HG02588 (cell line): ENCODE measurements at regions not wholly inside any gene's neighbourhood (a gene's known extent, or its start where the extent isn't known, plus 50 kb on each side); places are given as distances from the start of the nearest gene placed in this dataset.
"Not testable (repeated sequence)": the region's sequence is repeated elsewhere in the genome, so short reads cannot be mapped to it uniquely, and the experiment has no call there.

Source experiments
- ATAC-seq: cut with Tn5 transposase; IDR thresholded peaks from one replicate; pipeline ENCODE4 v1.9.1; 2021; ENCODE audit warnings: mild to moderate bottlenecking, moderate library complexity; ENCODE audit not compliant: unreplicated experiment

DNA sequence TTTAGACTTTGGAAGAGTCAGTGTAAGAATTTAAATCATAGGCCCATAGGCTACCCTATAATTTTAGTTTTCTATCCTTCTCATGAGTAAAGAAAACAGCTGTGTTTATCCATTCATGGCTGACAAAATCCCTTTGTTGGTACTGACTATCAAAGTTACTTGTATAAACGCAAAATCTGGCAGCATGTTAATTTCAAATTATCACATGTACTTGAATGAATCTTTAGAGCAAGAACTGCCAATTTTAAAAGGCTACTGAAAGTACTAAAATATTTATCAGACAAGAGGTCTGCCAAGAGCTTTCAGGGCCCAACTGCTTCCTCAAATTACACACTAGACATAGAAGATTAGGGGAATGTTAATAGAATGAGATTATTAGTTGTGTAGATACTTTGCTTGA lies 66.6 kb downstream of the MYL12B start:
- no peak for ATAC-seq

DNA sequence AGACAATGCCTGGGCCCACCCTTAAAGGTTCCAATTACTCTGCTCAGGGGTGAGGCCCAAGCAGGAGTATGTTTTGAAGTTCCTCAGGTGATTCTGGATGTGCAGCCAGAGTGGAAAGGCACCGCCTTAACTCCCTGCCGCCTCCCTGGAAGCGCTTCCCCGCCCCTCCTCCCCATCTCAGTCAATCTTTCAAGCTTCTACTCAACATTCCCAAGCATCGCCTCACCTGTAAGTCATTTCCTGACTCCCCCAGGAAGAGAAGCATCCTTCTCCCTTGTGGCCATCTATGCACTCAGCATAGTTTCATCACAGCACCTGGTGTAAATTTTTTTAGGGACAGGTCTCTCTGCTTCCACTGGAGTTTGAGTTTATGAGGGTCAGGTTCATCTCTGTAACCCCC lies 67.5 kb downstream of the MYL12B start:
- ATAC-seq: no peak

DNA sequence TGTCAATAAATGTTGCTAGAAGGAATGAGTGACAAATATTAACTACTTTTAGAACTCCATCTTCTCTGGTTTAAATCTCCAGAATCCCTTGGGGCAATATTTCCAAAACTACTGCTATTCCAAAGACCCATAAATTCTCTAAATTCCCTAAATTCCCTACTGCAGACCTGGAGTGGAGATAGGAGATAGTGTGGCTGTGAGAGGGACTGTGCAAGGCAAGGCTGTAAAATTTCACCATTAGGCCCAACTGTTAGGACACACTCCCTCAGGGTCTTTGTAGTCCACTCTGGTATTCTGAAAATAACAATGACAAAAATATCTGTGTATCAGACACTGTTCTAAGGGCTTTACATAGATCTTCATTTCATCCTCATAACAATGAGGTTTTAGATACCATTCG lies 67.9 kb downstream of the MYL12B start:
- ATAC-seq: no peak

DNA sequence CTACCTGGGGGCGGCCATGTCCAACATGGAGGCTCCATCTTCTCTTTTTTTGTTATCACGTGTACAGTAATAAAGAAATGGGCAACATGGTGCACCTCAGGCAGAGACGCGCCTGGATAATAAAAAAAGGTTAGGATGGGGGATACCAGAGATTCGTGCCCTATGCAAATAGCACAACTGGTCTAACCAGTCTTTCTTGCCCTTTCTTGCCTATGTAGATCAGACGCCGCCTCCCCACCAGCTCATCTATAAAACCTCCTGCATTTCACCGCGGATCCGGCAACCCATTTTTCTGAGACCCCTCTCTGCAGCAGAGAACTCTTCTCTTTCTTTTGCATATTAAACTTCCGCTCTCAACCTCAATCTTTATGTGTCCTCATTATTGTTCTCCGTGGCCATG lies 68.7 kb downstream of the MYL12B start:
- ATAC-seq: no peak

DNA sequence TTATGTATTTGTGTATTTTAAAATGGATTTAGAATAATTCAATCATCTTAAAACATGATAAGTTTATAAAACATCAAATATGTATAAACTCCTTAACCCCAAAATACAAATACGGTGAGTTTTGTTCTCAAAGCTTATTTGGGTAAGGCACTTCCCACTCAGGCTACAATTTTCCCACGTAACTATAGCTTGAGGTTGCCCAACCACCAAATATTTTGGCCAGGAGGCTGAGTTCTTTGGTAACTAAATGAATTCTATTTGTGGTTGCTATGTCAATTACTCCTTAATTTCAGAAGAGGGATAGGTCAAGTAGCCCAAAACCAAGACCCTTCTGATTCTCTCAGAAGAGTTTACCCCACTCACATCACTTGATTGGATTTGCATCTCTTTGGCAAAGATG lies 70.4 kb downstream of the MYL12B start:
- ATAC-seq: no peak

DNA sequence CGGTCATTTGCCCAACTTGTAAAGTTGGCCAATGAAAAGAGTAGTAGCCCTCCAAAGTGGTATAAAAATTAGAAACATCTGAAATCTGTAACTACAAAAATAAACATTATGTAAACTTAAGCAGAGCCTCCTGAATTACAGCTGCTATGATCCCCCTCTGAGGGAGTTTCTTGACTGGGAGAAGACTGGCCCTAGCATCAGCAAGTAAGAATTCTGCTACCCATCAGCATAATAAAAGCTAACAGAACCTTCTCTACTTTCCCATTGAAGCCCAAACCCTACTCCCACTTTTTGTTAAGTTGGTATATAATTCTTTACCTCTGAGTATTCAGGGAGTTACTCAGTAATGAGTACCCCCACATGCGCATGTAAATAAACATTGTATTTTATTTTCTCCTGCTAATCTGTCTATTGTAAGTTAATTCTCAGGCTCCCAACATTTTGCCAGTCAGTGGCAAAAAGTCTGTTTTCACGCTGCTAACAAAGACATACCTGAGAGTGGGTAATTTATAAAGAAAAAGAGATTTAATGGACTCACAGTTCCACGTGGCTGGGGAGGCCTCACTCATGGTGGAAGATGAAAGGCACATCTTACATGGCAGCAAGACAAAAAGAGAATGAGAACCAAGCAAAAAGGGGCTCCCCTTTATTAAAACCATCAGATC lies 71.3 kb downstream of the MYL12B start:
- no peak for ATAC-seq

DNA sequence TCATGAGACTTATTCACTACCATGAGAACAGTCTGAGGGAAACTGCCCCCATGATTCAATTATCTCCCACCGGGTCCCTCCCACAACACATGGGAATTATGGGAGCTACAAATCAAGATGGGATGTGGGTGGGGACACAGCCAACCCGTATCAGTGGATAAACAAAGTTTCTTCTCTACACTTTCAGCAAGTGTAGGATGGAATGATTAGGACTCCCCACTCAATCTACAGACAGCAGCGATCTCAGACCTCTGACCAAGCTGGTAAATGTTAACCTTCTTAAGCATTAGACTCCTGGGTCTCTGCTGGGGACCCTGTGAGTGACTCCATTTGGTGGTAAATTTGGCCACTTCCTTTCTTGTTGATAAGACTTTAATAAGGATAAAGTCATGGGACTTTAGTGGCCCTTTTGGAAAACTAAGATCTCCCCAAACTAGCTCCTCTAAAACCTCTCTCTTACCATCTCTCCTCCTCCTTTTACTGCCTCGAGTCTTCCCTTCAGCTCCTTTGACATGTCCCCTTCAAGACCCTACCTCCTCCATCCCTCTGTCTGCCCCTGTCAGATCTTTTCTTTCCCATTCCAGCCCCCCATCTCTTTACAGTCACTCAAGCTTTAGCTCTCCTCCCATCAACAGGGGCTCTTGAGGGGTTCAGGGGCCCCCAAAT lies 71.9 kb downstream of the MYL12B start:
- no peak for ATAC-seq

DNA sequence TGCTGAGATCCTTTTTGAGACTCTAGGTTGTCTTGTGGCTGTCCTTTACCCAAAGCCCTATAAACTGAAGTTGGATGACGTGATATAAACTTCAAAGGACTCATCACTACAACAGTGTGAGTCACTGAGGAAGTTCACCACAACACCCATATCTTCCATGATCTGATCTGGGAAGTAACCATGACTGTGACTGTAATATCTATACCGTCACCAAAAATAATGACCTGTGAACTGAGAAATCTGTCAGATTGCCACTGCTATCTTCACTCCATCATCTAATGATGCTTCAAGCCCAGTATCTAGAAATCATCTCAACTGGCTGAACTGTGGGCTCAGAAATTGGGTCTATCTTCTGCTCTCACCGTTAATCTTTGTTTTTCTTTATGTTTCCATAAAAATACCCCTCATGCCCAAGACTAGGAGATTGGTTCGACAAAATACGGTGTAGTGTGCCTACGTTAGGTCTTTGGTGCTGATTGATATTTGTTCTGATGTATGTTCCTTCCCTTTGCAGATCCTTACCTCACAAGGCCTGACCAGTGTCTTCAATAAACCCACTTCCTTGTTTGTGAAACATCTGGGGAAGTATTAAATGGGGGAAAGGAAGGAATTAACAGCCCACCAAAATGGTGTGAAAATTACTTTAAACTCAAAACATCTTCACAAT lies 78.2 kb downstream of the MYL12B start:
- ATAC-seq: no peak

DNA sequence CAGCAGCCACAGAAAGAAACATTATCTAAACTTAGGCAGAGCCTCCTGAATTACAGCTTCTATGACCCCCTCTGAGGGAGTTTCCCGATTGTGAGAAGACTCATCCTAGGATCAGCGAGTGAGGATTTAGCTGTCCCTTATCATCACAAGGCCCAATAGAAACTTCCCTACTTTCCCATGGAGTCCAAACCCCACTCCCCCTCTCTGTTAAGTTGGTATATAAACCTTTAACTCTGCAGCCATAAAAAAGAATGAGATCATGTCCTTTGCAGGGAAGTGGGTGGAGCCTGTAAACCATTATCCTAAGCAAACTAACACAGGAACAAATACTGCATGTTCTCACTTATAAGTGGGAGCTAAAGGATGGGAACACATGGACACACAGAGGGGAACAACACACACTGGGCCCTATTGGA lies 78.8 kb downstream of the MYL12B start:
- ATAC-seq: no peak

DNA sequence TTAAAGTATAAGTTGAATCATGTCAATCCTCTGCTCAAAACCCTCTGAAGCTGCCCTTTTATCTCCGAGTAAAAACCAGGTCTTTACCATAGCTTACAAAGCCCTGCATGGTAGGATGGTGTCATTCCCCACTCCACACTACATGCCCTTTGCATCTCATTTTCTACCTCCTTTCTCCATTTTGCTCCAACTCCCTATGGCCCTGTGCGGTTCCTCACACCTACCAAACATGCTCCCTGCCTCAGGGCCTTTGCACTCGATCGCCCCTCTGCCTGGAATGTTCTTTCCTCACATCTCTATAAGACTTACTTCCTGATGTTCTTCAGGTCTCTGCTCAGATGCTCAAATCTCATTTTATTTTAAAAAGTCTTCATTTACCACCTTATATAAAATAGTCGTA lies 80.7 kb downstream of the MYL12B start:
- no peak for ATAC-seq

DNA sequence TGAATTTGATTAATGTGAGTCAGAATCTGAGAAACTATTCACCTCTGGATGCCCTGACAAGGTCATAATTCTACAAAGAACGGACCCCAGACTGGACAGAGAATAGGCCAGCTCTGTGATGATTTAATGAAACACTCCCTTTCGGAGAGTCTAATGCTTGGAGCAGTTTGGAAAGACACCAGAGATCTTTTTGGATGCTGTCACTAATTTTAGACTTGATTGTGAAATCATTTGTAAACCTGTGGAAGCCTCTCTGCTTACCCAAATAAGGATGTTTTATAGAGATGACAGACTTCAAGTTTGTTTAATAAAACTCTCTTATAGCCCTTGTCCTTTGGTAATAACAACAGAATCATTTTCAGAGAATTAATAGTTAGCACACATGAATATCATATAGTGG lies 83.5 kb downstream of the MYL12B start:
- ATAC-seq: no peak

DNA sequence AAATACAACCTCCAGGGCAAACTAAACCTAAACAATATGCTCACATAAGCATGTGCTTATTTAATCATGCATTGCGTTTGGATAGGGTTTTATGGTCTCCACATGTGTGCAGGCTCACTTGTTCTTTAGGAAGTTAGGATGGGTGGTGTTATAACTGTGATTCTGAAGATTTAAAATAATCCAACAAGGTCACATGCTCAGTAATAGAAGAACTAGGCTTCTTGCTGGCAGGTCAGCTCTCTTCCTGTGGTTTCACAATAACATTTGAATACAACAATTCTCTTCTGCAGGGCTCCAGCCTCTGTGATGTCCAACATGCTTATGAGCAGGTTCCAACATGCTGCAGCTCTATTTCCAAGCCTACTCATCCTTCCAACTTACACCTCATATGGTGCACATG lies 84.0 kb downstream of the MYL12B start:
- ATAC-seq: no peak

DNA sequence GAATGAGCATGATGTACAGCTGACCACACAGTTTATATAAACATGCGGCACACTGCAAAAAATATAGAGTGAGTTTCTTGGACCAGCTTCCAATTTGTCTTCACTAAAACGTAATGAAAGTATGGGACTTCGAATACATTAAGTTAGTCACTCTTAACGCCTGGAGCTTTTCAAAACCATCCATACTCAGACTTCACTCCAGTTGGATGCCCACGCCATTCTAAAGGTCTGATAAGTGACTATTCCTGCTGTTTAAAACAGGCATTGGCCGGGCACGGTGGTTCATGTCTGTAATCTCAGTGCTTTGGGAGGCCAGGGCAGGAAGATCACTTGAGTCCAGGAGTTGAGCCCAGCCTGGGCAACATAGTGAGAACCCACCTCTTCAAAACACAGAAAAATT lies 84.6 kb downstream of the MYL12B start:
- ATAC-seq: no peak

DNA sequence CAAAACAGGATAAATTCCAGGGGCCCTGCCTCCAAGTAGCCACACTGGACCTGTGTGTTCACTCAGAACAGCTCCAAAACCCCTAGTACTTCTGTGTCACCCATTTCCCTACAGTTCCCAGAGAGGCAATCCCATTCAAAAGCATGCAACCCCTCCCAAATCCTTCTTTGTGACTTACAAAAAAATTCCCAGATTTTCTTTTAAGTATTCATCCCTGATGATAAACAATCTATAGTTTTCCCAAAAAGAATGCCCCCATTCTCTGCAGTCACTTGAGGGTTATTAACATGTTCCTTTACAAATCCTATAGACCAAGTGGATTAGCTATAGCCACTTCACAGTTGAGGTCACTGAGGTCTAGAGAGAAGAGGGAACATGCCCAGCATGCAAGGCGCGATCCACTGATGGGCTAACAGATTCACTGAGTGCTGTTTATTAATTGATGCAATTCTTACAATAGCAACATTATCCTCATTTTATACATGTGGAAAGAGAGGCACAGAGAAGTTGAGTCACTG lies 85.4 kb downstream of the MYL12B start:
- no peak for ATAC-seq

DNA sequence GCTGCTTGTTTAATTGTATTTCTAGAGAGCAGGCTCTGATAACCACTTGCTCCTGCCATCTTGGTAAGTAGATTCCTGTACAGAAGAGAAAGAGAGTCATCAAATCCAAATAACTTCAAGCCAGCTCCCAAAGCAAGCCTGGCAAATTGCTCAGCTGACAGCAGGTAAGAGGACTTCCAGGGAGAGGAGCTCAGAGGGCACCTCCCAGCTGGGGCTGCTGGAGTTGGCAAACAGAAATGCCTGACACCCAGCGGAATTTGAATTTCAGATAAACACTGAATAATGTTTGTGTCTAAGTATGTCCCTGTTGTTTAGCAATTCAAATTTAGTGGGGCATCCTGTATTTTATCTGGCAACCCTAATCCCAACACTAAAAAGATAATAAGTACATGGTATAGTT lies 86.2 kb downstream of the MYL12B start:
- no peak for ATAC-seq

DNA sequence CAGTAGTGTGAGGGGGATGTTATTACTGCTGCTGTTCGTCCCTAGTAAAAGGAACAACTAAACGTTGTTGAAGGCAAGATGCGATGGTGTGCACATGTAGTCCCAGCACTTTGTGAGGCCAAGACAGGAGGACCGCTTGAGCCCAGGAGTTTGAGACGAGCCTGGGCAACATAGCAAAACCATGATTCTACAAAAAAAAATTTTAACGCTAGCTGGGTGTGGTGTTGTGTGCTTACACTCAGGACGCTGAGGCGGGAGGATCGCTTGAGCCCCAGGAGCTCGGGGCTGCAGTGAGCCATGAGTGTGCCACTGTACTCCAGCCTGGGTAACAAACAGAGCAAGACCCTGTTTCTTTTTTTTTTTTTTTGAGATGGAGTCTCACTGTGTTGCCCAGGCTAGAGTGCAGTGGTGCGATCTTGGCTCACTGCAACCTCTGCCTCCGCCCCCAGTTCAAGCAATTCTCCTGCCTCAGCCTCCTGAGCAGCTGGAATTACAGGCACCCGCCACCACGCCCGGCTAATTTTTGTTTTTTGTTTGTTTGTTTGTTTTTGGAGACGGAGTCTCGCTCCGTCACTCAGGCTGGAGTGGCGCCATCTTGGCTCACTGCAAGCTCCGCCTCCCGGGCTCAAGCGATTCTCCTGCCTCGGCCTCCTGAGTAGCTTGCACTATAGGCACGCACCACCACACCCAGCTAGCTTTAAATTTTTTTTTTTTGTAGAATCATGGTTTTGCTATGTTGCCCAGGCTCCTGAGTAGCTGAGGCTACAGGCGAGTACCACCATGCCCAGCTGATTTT lies 87.3 kb downstream of the MYL12B start:
- ATAC-seq: not testable (repeated sequence)

DNA sequence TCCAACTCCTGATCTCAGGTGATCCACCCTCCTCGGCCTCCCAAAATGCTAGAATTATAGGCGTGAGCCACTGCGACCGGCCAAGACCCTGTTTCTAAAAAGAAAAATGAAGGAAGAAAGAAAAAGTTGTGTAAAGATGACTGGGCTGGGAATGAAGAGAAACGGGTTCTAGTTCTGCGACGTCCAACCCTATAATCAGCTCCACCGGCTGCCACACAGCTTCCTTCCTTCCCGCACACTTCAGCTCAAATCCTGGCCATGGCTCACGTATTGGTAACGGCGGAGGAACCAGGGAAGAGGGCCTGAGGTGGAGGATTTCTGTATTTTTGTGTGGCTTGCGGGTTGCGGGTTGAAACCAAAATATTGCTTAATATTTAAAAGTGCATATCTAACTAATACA lies 88.1 kb downstream of the MYL12B start:
- ATAC-seq: no peak

DNA sequence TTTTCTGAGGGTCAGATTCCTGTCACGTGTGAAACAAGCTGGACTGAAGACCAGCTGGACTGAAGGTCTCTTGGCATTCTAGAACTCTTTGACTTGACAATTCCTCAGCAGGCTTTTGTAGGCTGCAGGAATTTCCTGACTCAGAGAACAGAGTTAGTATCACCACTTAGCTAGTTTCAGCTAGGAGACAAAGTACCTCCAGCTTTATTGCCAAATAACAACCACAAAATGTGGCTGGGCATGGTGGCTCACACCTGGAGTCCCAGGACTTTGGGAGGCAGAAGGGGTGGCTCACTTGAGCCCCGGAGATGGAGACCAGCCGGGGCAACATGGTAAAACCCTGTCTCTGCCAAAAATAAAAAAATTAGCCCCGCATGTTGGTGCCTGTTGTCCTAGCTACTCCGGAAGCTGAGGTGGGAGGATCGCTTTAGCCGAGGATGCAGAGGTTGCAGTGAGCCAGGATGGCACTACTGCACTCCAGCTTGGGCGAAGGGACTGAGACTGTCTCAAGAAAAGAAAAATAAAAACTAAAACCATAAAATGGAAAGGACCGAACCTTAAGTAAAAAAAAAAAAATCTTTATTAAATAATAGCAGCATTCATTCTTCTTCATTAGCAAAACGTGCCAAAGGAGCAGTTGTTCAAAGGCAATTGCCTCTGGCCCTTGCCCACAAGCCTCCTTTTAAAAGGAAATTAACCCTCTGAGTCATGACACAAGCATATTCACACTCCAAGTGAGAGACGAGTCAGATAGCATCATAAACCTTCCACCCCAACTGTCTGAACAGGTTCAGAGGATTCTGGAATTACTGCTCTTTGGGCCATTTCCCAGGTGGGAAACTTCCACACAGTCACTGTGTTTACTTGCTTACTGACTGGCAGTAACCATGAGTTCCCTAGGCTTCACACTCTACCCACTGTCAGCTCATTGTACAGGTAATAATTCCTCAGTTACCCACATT lies 88.9 kb downstream of the MYL12B start:
- ATAC-seq: no peak

DNA sequence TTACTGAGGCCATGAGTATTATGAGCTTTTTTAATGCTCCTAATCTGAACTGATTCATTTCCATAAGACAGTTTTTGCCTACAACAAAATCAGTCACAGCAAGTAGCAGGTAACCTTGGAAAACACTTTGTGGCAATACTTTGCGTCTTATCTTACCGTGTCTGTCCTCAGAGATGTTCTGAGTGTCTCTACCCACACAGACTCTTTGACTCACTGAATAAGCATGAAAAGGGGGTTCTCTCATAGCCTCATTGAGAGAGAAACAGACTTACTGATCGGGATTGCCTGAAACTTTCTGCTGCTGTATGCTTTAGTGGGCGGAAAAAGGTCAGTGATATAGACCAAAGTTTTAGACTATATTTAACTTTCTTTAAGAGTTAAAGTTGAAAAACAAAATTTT lies 92.6 kb downstream of the MYL12B start:
- no peak for ATAC-seq

DNA sequence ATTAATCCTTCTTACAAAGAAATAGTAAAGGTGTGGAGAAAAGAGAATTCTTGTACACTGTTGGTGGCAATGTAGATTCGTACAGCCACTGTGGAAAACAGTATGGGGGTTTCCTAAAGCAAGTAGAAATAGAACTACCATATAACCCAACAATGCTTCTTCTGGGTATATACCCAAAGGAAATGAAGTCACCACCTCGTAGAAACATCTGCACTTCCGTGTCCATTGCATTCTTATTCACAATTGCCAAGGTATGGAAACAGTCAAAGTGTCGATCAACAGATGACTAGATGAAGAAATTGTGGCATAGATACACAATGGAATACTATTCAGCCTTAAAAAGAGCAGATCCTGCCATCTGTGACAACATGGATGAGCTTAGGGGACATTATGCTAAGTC lies 93.4 kb upstream of the TGIF1 start:
- no peak for ATAC-seq
